ENCODE measurements at regions not wholly inside any gene's neighbourhood (a gene's known extent, or its start where the extent isn't known, plus 50 kb on each side); places are given as distances from the start of the nearest gene placed in this dataset.
"Not testable (repeated sequence)": the region's sequence is repeated elsewhere in the genome, so short reads cannot be mapped to it uniquely, and the experiment has no call there.

DNA sequence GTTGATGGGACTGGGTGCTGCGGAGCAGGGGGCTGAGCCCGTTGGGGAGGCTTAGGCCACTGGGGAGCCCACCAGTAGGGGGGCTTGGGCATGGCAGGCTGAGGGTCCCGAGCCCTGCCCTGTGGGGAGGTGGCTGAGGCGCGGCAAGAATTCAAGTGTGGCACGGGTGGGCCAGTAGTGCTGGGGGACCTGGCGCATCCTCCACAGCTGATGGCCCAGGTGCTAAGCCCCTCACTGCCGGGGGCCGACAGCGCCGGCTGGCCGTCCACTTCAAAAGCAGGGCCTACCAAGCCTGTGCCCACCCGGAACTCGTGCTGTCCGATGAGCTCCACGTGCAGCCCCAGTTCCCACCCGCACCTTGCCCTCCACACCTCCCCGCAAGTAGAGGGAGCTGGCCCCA, 917.5 kb downstream of the TAF11L14 start:
- intact Hi-C loops (cut with DNase I) = no loop called here
- no peak for DNase-seq (ENCODE audit: low spot score)

DNA sequence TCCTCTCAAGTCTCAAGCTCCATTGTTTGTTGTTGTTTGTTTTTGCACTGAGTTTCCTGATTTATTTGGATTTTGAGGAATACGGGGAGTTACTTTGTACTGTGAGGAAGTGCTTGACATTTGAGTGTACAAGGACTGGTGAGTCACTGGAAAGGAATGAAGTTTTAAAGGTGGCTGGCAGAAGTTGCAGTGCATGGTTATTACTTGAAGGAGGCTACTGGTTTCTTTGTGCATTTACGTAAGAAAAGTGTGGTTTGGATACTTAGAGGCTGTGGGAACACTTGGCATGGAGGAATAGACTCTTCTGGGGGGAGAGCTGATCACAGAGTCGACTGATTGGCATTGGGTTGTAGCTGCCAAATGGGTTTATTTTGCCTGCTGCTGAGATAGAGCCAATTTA, 919.0 kb downstream of the TAF11L14 start:
- intact Hi-C loops (cut with DNase I) = no loop called here
- DNase-seq (ENCODE audit: low spot score) = no peak

DNA sequence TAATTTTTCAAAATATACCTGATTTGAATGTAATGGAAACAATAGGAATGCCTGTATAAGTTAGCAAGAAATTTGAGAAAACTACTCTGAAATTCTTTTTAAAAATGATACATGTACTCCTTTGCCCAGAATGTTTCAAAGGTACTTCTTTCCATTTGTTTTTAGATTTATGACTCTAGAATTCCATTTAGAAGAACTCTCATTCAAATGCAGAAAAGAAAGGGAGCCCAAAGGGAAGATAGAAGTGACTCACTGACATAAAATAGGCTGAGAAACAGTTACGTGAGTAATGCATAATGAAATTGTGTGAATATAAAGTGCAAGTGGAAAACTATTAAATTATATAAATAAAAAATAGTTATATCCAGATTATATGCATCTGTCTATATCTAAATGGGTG, 926.3 kb downstream of the TAF11L14 start:
- intact Hi-C loops (cut with DNase I) = no loop called here

DNA sequence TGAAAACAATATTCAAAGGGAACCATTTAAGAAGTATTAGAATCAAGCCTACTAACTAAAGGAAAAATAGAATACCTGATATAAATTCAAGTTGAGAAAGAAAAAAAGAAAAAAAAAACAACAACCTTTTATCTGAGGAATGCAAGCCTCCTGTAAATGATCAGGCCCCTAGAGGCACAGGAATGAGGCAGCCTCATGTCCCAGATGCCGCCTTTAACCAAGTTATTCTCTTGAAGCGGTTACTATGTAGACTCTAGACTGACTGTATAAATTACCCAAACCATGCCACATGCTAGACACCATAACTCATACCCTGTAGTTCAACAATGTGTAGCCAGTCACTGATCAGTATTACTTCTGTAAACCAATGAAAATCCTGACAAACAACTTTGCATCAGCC, 929.6 kb downstream of the TAF11L14 start:
- DNase-seq (ENCODE audit: low spot score) = no peak
- intact Hi-C loops (cut with DNase I) = no loop called here

More for the DNA sequence above, 926.3 kb downstream of the TAF11L14 start:
- no peak for DNase-seq (ENCODE audit: low spot score)

DNA sequence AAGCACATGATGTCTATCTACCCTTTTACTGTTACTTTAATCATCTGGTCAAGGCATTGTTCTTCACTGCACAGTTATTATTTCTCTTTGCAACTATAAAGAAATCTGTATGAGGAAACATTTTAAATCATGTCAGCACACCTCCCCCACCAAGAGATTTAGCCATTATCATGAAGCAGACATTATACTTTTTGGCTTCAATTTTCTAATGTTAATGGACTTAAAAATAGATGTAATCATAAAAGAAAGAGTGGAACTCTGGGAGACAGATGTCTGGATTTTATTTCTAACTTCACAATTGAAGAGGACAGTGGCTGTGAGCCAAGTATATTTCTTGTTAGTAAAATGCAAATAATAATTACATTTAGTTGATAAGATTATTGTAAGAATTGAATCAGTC, 932.4 kb downstream of the TAF11L14 start:
- intact Hi-C loops (cut with DNase I) = no loop called here
- no peak for DNase-seq (ENCODE audit: low spot score)

DNA sequence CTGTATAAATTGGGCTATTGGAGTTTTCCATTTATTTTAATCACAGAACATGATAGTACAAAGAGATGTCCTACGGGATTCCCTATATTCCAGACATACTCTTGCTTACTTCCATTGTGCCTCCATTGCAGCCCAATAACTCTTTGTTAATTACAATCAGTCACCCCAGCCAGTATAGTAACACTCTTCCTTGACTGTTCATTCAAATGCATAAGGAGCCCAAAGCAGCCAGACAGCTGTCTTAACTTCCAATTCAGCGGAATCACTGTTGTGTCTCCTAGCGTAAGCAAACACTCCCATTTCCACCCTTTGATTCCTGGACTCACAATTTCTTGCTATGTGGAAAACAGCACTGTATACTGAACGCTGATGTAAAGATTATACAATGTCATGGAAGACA, 942.3 kb downstream of the TAF11L14 start:
- DNase-seq (ENCODE audit: low spot score) = no peak
- intact Hi-C loops (cut with DNase I) = no loop called here

DNA sequence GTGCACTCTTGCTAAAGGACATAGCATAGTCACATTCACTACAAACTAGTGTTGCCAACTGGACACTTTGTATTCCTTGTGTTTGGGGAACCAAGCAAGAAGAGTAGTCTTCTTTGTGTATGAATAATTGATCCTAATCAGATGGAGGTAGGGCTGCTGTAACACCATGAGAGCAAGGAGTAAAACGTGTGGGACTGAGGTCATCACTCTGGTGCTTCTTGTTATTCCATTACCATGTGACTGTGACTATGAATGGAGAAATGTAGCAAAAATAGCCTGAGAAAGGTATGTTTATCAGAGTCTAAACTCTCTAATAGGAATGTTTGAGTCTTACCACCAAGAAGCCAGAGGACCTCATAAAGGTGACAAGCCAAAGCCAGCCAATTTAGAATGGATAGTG, 966.9 kb downstream of the TAF11L14 start:
- no peak for DNase-seq (ENCODE audit: low spot score)
- intact Hi-C loops (cut with DNase I) = no loop called here

DNA sequence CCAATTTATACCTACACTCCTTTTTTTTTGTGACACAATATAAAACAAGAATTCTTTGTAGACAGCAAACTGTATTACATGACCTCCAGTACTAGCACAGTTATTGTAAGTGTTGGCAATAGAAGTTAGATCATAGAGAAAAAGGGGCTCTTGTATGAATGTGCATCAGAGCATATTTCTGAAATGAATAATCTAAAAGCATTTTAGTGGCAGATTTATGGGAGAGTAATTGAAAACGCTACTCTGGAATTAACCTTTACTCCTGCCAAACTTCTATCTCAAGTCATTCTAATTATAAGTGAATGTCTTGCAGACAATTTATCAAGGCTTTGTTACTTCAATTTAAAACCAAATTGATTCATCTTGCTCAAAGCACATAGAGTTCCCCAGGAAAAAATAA, 968.1 kb downstream of the TAF11L14 start:
- intact Hi-C loops (cut with DNase I) = no loop called here
- DNase-seq (ENCODE audit: low spot score) = no peak

DNA sequence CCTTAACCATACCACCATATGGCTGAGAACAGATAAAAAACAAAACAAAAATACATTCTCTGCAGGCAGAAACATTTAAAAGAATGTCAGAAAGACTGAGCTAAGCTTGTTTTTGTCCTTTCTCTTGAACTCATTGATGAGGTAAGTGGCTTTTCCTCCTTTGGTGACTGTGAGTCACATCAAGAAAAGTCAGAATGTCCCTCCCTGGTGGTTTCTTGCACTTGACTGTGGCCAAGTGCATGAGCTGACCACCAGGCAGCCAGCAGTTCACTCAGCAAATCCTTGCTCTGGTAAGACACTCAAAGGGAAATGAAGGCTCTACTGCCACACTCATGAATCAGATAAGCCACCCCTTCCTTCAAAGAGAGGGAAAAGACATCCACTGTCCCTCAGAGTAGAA, 970.9 kb downstream of the TAF11L14 start:
- intact Hi-C loops (cut with DNase I) = no loop called here

DNA sequence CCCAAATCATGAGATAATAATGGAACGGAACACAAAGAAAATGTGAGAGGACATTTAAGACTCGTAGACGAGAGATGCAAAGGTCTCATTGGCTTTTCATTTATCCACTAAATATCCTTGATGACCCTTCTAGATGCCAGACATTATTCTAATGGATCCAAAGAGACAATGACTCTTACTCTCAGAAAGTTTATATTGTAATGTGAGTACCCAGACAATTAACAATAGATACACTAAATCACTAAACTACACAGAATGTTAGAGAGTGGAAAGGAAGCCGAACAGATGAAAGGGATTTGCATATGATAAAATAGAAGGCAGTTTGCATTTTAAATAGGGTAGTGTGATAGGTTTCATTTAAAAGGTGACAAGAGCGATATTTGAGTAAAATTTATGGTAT, 973.3 kb downstream of the TAF11L14 start:
- intact Hi-C loops (cut with DNase I) = no loop called here
- no peak for DNase-seq (ENCODE audit: low spot score)

More for the DNA sequence above, 970.9 kb downstream of the TAF11L14 start:
- no peak for DNase-seq (ENCODE audit: low spot score)

DNA sequence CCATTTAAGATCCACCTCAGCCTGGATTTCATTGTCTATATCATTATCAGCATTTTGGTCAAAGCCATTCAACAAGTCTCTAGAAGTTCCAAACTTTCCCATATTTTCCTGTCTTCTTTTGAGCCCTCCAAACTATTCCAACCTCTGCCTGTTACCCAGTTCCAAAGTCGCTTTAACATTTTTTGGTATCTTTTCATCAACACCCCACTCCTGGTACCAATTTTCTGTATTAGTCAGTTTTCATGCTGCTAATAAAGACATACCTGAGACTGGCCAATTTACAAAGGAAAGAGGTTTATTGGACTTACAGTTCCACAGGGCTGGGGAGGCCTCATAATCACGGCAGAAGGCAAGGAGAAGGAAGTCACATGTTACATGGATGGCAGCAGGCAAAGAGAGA, 982.9 kb downstream of the TAF11L14 start:
- intact Hi-C loops (cut with DNase I); DNase-seq (ENCODE audit: low spot score): not testable (repeated sequence)

DNA sequence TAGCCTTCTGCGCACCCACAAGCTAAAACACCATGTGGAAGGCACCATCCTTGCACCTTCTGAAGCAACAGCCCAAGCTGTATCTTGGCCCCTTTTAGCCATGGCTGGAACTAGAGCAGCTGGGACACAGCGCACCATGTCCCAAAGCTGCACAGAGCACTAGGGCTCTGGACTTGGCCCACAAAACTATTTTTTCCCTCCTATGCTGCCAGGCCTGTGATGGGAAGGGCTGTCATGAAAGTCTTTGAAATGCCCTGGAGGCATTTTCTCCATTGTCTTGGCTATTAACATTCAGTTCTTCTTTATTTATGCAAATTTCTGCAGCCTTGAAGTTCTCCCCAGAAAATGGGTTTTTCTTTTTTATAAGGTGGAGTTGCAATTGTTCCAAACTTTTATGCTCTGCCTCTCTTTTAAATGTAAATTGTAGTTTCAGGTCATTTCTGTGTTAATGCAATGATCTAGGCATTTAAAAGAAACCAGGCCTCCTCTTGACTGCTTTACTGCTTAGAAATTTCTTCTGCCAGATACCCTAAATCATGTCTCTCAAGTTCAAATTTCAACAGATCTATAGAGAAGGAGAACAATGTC, 996.3 kb downstream of the TAF11L14 start:
- intact Hi-C loops (cut with DNase I) = no loop called here
- DNase-seq (ENCODE audit: low spot score) = no peak

DNA sequence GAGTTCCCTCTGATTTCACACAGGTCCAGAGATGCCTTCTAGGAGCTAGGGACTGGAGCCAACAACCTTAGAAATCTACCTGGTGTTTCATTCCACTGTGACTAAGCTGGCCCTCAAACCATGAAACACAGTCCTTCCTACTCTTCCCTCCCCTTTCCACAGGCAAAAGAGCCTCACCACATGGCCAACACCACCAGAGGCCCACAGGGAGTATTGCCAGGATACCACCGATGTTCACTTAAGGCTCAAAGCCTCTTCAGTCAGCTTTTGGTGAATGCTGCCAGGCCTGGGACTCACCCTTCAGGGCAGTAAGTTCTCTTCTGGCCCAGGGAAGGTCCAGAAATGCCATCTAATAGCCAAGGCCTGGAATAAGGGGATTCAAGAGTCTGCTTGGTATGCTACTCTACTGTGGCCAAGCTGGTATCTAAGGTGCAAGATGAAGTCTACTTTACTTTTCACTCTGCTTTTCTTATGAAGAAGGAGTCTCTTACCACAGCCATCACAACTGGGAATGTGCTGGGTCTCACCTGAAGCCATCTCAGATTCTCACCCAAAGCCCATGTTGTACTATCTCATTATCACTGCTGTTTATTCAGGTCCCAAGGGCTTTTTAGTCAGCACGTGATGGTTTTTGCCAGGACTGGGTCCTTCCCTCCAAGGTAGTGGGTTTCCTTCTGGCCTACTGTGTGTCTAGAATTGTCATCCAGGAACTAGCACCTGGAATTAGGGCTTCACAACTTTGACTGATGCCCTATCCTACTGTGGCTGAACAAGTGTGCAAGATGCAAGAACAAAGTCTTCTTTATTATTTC, 1018.4 kb downstream of the TAF11L14 start:
- intact Hi-C loops (cut with DNase I) = no loop called here
- DNase-seq (ENCODE audit: low spot score) = no peak

DNA sequence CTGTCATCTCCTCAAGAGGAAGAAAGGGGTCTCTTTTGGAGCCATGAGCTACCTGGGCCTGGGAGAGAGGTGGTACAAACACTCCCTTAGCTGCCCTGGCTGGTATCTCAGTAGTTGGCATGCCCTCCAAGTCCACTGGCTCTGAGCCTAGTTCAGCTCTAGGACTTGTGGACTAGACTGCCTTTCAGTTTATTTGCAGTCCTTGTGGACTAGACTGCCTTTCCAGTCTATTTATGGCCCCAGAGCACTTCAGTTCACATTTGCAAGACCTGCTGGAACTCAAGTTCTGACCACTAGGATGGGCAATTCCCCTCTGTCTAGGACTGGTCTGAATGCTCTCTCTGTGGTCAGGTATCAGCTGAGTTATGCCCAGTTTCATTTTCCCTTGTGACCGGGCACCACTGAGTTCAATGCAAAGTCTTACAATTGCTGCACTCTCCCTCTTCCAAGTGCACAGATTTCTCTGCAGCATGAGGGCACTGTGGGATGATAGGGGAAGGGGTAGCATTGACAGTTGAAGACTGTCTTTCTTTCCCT, 1019.0 kb downstream of the TAF11L14 start:
- DNase-seq (ENCODE audit: low spot score) = no peak

DNA sequence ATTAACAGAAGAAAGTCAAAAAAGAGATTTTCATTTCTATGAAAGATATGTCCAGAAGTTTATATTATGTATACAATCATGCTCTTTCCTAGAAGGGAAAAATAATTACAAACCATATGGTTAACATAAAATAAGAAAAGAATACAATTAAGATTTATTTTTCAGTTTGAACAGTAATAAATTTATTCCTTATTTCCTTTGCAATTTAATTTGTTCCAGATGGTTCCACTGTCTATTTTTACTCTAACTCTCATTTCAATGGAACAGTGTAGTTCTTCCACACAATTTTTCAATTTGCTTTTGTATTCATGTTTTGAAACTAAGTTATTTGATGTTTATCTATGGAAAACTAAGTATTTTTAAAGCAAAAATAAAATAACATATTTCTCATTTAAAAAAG, 1026.3 kb downstream of the TAF11L14 start:
- no peak for DNase-seq (ENCODE audit: low spot score)
- intact Hi-C loops (cut with DNase I) = no loop called here

More for the DNA sequence above, 1019.0 kb downstream of the TAF11L14 start:
- intact Hi-C loops (cut with DNase I) = no loop called here

DNA sequence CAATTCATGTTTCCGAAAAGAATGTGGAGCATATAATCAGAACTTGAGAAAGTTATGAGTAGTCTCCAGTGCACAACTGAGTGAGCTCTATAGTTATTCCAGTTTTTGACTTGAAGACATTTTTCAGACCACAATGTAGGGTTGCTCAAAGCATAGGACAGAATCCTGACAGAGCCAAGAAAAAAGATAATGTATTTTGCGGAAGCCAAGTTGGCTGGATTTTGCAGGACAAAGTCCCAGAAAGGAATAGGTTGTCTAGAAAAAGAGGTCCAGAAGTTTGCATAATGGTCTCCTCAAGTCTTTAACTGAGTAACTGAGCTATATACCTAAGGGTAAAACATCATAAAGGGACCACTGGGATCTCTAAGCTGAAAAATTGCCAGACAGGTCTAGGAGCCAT, 1028.0 kb downstream of the TAF11L14 start:
- intact Hi-C loops (cut with DNase I) = no loop called here
- DNase-seq (ENCODE audit: low spot score) = no peak

DNA sequence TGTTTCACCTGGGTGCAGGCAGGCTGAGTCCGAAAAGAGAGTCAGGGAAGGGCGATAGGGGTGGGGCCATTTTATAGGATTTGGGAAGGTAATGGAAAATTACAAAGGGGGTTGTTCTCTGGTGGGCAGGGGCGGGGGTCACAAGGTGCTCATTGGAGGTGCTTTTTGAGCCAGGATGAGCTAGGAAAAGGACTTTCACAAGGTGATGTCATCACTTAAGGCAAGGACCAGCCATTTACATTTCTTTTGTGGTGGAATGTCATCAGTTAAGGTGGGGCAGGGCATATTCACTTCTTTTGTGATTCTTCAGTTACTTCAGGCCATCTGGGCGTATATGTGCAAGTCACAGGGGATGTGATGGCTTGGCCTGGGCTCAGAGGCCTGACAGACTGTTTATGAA, 1040.0 kb downstream of the TAF11L14 start:
- DNase-seq (ENCODE audit: low spot score); intact Hi-C loops (cut with DNase I): not testable (repeated sequence)

DNA sequence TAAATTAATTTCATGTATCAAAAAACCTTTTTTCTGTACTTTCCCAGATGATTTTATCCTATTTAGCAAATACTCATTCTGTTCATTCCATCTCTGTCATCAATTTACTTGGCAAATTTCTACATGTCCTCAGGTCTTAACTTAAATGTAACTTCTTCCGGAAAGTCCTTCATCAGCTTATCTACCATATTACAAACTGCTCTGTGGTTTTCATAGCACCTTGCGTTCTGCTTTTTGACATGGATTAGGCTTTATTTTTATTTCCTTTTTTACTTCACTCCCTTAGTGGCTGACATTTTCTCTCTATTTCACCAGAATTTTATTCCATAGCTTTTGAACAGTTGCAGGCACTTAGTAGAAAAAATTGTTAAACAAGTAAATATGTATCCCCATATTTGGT, 1040.8 kb downstream of the TAF11L14 start:
- no peak for DNase-seq (ENCODE audit: low spot score)
- intact Hi-C loops (cut with DNase I) = no loop called here

DNA sequence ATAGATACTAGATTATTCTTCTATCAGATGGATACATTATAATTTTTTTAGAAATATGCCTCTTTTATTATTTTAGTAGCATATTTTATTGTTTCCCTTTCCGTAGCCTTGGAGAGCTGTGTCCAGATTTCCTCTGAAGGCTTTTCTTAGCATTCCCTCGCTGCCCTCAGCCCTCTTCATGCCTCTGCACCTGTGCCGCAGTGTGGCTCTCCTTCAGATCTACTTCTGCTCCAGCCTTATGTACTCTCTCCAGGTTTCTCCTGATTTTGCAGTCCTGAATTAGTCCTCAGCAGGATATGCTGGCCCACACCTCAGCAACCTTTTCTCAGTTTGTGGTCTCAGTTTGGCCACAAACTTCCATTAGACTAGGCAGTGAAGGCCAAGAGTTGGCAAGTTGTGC, 1052.0 kb downstream of the TAF11L14 start:
- DNase-seq (ENCODE audit: low spot score) = no peak
- intact Hi-C loops (cut with DNase I) = no loop called here

DNA sequence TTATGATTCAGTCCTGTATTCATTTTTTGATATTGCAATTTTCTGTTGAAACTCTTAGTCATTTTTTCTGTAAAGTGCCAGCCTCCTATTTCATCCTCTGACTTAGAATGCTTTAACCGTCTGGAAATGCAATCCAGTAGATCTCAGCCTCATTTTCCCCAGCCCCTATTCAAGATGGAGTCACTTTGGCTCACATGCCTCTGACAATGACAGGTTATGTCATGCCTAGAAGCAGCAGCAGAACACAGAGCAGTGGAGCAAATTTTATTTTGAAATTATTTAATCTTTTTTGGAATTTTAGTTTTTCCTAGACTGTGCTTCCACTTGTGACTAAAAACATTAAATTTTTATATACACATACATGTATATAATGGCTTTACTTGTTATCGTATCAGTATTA, 1053.2 kb downstream of the TAF11L14 start:
- intact Hi-C loops (cut with DNase I) = no loop called here
- no peak for DNase-seq (ENCODE audit: low spot score)

DNA sequence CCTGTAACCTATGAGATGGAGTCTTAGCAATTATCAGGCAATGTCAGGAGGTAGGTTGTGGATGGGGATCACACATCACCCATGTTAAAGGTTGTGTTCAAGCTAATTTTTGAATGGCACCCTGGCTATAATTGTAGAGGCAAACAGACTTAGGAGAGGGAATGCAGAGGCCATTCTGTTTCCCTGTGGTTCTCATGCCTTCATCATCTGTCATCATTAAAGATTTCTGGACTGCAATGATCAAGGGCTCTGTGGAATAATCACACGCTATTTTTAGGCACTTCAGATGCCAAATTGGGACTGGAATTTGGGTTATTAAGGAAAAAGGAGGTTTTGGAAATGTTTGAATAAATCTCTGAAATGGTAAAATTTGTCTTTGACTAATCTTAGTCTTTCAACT, 1065.4 kb downstream of the TAF11L14 start:
- DNase-seq (ENCODE audit: low spot score) = no peak
- intact Hi-C loops (cut with DNase I) = loop anchor here (10.0 kb wide), 1 partner anchor 235 kb away; no protein-coding TSS in a partner anchor
